Fibroblast of lung (primary cell): ENCODE measurements at regions not wholly inside any gene's neighbourhood (a gene's known extent, or its start where the extent isn't known, plus 50 kb on each side); places are given as distances from the start of the nearest gene placed in this dataset.
A peak's percentile ranks its signal among the peaks of the same experiment; 100 is the strongest.

ENCODE experiments used
- DNase-seq, 2 donors: peaks; one replicate each; pipeline versions ENCODE4 v3.0.0 to v3.0.0-alpha.2; 2010; ENCODE audit warnings: low read depth in 2 of 2
- H2AFZ ChIP-seq: 2 replicates; pipeline ENCODE4 v1.5.1; 2012; ENCODE audit warnings: low read length, control low read depth, inconsistent platforms
- H3K27ac ChIP-seq: 2 replicates; pipeline ENCODE4 v1.5.1; 2011; ENCODE audit warnings: low read length, control low read depth; ENCODE audit not compliant: insufficient read depth
- H3K27me3 ChIP-seq: 2 replicates; pipeline ENCODE4 v1.5.1; 2011; ENCODE audit warnings: mild to moderate bottlenecking, low read length; ENCODE audit not compliant: control insufficient read depth, insufficient read depth
- H3K36me3 ChIP-seq: 2 replicates; pipeline ENCODE4 v1.5.1; 2011; ENCODE audit warnings: low read length; ENCODE audit not compliant: control insufficient read depth, insufficient read depth
- H3K4me1 ChIP-seq: 2 replicates; pipeline ENCODE4 v1.5.1; 2011; ENCODE audit warnings: low read length; ENCODE audit not compliant: control insufficient read depth, insufficient read depth; ENCODE audit errors: extremely low read depth
- H3K4me2 ChIP-seq: 2 replicates; pipeline ENCODE4 v1.5.1; 2011; ENCODE audit warnings: low read length, control low read depth; ENCODE audit not compliant: insufficient read depth; ENCODE audit errors: extremely low read depth
- H3K4me3 ChIP-seq, 4 experiments: fragments of 200-600 bp in 1 of 4; sonication (generic) in 1 of 4; replicated peaks in 1 of 4; 2 replicates each; pipeline ENCODE4 v1.5.1; 2011 to 2016; ENCODE audit warnings: low read length in 4 of 4, low read depth in 3 of 4, mild to moderate bottlenecking in 3 of 4, control low read depth in 2 of 4, inconsistent platforms in 1 of 4, mixed read lengths in 1 of 4; ENCODE audit not compliant: insufficient read depth in 1 of 4; ENCODE audit errors: control extremely low read depth in 1 of 4
- H3K79me2 ChIP-seq: 2 replicates; pipeline ENCODE4 v1.5.1; 2012; ENCODE audit warnings: mild to moderate bottlenecking, low read length, inconsistent platforms; ENCODE audit not compliant: control insufficient read depth, insufficient read depth
- H3K9ac ChIP-seq: 2 replicates; pipeline ENCODE4 v1.5.1; 2011; ENCODE audit warnings: mild to moderate bottlenecking, low read length, control low read depth; ENCODE audit not compliant: insufficient read depth
- H3K9me3 ChIP-seq: 2 replicates; pipeline ENCODE4 v1.5.1; 2012; ENCODE audit warnings: low read depth, low read length; ENCODE audit not compliant: control insufficient read depth, insufficient read depth
- H4K20me1 ChIP-seq: 2 replicates; pipeline ENCODE4 v1.5.1; 2011; ENCODE audit warnings: low read length; ENCODE audit not compliant: control insufficient read depth, insufficient read depth; ENCODE audit errors: extremely low read depth
- CTCF ChIP-seq, 2 donors: IDR thresholded peaks in 1 of 2; conservative IDR thresholded peaks in 1 of 2; 1 replicate in 1 of 2; 2 replicates in 1 of 2; pipeline ENCODE4 v1.5.1; 2011 to 2012; ENCODE audit warnings: low read length in 2 of 2, control low read depth in 1 of 2, inconsistent platforms in 1 of 2, low read depth in 1 of 2, mild to moderate bottlenecking in 1 of 2
- EZH2 ChIP-seq: IDR thresholded peaks from 2 replicates; pipeline ENCODE4 v1.5.1; 2012; ENCODE audit warnings: low read length, control low read depth, mild to moderate bottlenecking; ENCODE audit errors: missing control alignments

- Histone ChIP-seq H3K79me2 (no peaks in the 10 kb centered on the region), H3K27ac (no peak overlapping the region), H3K4me3 (no peak overlapping the region), H3K27me3 (no peaks in the 10 kb centered on the region), H2AFZ (no peak overlapping the region), H3K9ac (no peak overlapping the region), H3K4me2 (no peak overlapping the region), H3K9me3 (no peaks in the 10 kb centered on the region), H4K20me1 (no peaks in the 10 kb centered on the region), H3K4me1 (no peaks in the 10 kb centered on the region), H3K36me3 (no peaks in the 10 kb centered on the region)
- TF ChIP-seq EZH2, result no peak
- TF ChIP-seq CTCF (conservative IDR thresholded peaks at IDR 0.05 in 1 of 2, IDR thresholded peaks at IDR 0.05 in 1 of 2; ENCODE audit: low read depth in 1 of 2, low read length in 2 of 2), result no peak
- no peak for DNase-seq
These were observed 370.4 kb downstream of the PCDH20 start for GRCh38 chr13:61045251-61045650.

- Histone ChIP-seq H3K4me1 (no peaks in the 10 kb centered on the region), H4K20me1 (no peaks in the 10 kb centered on the region), H3K36me3 (no peaks in the 10 kb centered on the region), H3K9ac (no peak overlapping the region), H3K4me3 (no peak overlapping the region), H2AFZ (no peak overlapping the region), H3K27me3 (no peaks in the 10 kb centered on the region), H3K79me2 (no peaks in the 10 kb centered on the region), H3K27ac (no peak overlapping the region), H3K9me3 (no peaks in the 10 kb centered on the region), H3K4me2 (no peak overlapping the region)
- TF ChIP-seq CTCF (conservative IDR thresholded peaks at IDR 0.05 in 1 of 2, IDR thresholded peaks at IDR 0.05 in 1 of 2; ENCODE audit: low read depth in 1 of 2, low read length in 2 of 2), result no peak
- no peak for TF ChIP-seq EZH2
- peak in 1 of 2 donors; percentile 66 for DNase-seq
These were observed 375.5 kb downstream of the PCDH20 start for GRCh38 chr13:61040181-61040580.

- Histone ChIP-seq H2AFZ (no peak overlapping the region), H3K4me3 (no peak overlapping the region), H3K4me1 (no peaks in the 10 kb centered on the region), H3K9ac (no peak overlapping the region), H3K27me3 (no peaks in the 10 kb centered on the region), H3K9me3 (no peaks in the 10 kb centered on the region), H3K27ac (no peak overlapping the region), H3K79me2 (no peaks in the 10 kb centered on the region), H4K20me1 (no peaks in the 10 kb centered on the region), H3K4me2 (no peak overlapping the region), H3K36me3 (no peaks in the 10 kb centered on the region)
- no peak for DNase-seq
- TF ChIP-seq EZH2, result no peak
- no peak for TF ChIP-seq CTCF (conservative IDR thresholded peaks at IDR 0.05 in 1 of 2, IDR thresholded peaks at IDR 0.05 in 1 of 2; ENCODE audit: low read depth in 1 of 2, low read length in 2 of 2)
These were observed 376.3 kb downstream of the PCDH20 start for GRCh38 chr13:61039302-61039701.
